OCI-LY7 (cell line): ENCODE measurements at regions not wholly inside any gene's neighbourhood (a gene's known extent, or its start where the extent isn't known, plus 50 kb on each side); places are given as distances from the start of the nearest gene placed in this dataset.

Experiments
- EZH2phosphoT487 ChIP-seq: fragments of 200-600 bp; sonication (generic); IDR thresholded peaks from 2 replicates; pipeline ENCODE4 v1.6.1; 2018; ENCODE audit warnings: low read depth, borderline replicate concordance, mild to moderate bottlenecking, mixed run types, antibody characterized with exemption, low read length, moderate library complexity, mixed read lengths
- TF ChIP-seq, protein P1 (sequence below): fragments of 200-600 bp; sonication (generic); conservative IDR thresholded peaks from 2 replicates; pipeline ENCODE4 v1.5.1; 2014; ENCODE audit warnings: mild to moderate bottlenecking, antibody characterized with exemption, low read length, moderate library complexity, mixed read lengths

DNA sequence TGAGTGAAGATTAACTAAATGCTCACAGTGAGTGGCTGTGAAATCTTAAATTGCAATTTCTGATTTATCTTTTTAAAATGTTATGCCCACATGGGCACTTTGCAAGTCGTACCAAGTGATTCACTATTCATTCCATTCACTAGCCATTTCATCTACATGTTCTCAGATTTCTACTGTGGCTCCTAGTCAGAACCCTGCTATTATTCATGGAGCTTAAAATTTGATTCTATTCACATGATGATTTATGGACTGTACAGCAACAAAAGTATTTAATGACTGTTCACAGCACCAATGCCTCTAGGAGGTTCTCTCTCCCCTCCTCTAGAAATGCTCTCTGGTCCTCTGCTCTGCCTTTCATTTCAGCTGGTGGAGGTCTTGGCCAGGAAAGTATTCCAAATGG lies 133.5 kb upstream of the MAP3K7 start:
- TF ChIP-seq, protein P1, sequence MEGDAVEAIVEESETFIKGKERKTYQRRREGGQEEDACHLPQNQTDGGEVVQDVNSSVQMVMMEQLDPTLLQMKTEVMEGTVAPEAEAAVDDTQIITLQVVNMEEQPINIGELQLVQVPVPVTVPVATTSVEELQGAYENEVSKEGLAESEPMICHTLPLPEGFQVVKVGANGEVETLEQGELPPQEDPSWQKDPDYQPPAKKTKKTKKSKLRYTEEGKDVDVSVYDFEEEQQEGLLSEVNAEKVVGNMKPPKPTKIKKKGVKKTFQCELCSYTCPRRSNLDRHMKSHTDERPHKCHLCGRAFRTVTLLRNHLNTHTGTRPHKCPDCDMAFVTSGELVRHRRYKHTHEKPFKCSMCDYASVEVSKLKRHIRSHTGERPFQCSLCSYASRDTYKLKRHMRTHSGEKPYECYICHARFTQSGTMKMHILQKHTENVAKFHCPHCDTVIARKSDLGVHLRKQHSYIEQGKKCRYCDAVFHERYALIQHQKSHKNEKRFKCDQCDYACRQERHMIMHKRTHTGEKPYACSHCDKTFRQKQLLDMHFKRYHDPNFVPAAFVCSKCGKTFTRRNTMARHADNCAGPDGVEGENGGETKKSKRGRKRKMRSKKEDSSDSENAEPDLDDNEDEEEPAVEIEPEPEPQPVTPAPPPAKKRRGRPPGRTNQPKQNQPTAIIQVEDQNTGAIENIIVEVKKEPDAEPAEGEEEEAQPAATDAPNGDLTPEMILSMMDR = no peak
- no peak for TF ChIP-seq EZH2phosphoT487
